ENCODE measurements at regions not wholly inside any gene's neighbourhood (a gene's known extent, or its start where the extent isn't known, plus 50 kb on each side); places are given as distances from the start of the nearest gene placed in this dataset.
A peak's percentile ranks its signal among the peaks of the same experiment; 100 is the strongest.

GRCh38 chr3:124157748-124158147 lies 165.8 kb upstream of the ROPN1 start:
- peaks cover 0 to 38% (median 17%) of the 10 kb centered on the region in 4 donors for H3K4me1 ChIP-seq
- no peaks in the 10 kb centered on the region for H3K36me3 ChIP-seq
- WGBS, 5 donors = 43 to 57% (median 53%) methylated on average over 3 of the region's 3 CpGs
- DNase-seq = no peak
- intact Hi-C loops (cut with DNase I; ENCODE audit: low total_unique reads) = no loop called here
- no peak overlapping the region for H3K4me3 ChIP-seq
- no peak overlapping the region for H3K27ac ChIP-seq
- TF ChIP-seq CTCF (IDR thresholded peaks at IDR 0.05) = no peak
- no peak for TF ChIP-seq POLR2A (IDR thresholded peaks at IDR 0.05)
- no peak for TF ChIP-seq POLR2AphosphoS5 (IDR thresholded peaks at IDR 0.05)
- no peak for TF ChIP-seq EP300 (IDR thresholded peaks at IDR 0.05)
- H3K9me3 ChIP-seq = no peaks in the 10 kb centered on the region
- no peaks in the 10 kb centered on the region for H3K27me3 ChIP-seq

GRCh38 chr3:124158168-124158881 lies 166.4 kb upstream of the ROPN1 start:
- no peak for TF ChIP-seq CTCF (IDR thresholded peaks at IDR 0.05)
- no peak for TF ChIP-seq POLR2AphosphoS5 (IDR thresholded peaks at IDR 0.05)
- no peak for TF ChIP-seq POLR2A (IDR thresholded peaks at IDR 0.05)
- no peak for TF ChIP-seq EP300 (IDR thresholded peaks at IDR 0.05)
- peak in 1 of 2 donors; percentile 56 for DNase-seq
- 74 to 85% (median 78%) methylated on average over 5 of the region's 5 CpGs for WGBS, 5 donors
- H3K9me3 ChIP-seq = no peaks in the 10 kb centered on the region
- intact Hi-C loops (cut with DNase I; ENCODE audit: low total_unique reads) = no loop called here
- no peak overlapping the region for H3K4me3 ChIP-seq
- no peaks in the 10 kb centered on the region for H3K27me3 ChIP-seq
- H3K27ac ChIP-seq = no peak overlapping the region
- H3K36me3 ChIP-seq = no peaks in the 10 kb centered on the region
- H3K4me1 ChIP-seq = peaks cover 0 to 38% (median 17%) of the 10 kb centered on the region in 4 donors

- no peaks in the 10 kb centered on the region for H3K36me3 ChIP-seq
- TF ChIP-seq EP300 (IDR thresholded peaks at IDR 0.05) (no peak), POLR2AphosphoS5 (IDR thresholded peaks at IDR 0.05) (no peak), CTCF (IDR thresholded peaks at IDR 0.05) (no peak), POLR2A (IDR thresholded peaks at IDR 0.05) (no peak)
- H3K4me3 ChIP-seq = no peak overlapping the region
- H3K27ac ChIP-seq = no peak overlapping the region
- intact Hi-C loops (cut with DNase I; ENCODE audit: low total_unique reads) = no loop called here
- no peaks in the 10 kb centered on the region for H3K27me3 ChIP-seq
- H3K4me1 ChIP-seq = peaks cover 0 to 23% (median 16%) of the 10 kb centered on the region in 4 donors
- H3K9me3 ChIP-seq = no peaks in the 10 kb centered on the region
- DNase-seq = no peak
- 63 to 82% (median 69%) methylated on average over 2 of the region's 2 CpGs for WGBS, 5 donors
Measured at GRCh38 chr3:124161448-124161847, 169.5 kb upstream of the ROPN1 start.

GRCh38 chr3:124163689-124164088 lies 171.8 kb upstream of the ROPN1 start:
- Histone ChIP-seq H3K4me1 (peaks cover 0 to 1% (median 0%) of the 10 kb centered on the region in 4 donors), H3K27me3 (no peaks in the 10 kb centered on the region), H3K9me3 (no peaks in the 10 kb centered on the region), H3K36me3 (no peaks in the 10 kb centered on the region), H3K4me3 (no peak overlapping the region), H3K27ac (no peak overlapping the region)
- no peak for DNase-seq
- no peak for TF ChIP-seq POLR2A (IDR thresholded peaks at IDR 0.05)
- TF ChIP-seq CTCF (IDR thresholded peaks at IDR 0.05) = no peak
- no peak for TF ChIP-seq EP300 (IDR thresholded peaks at IDR 0.05)
- no peak for TF ChIP-seq POLR2AphosphoS5 (IDR thresholded peaks at IDR 0.05)
- intact Hi-C loops (cut with DNase I; ENCODE audit: low total_unique reads) = no loop called here

Data from stomach (tissue), 8 donors.